Transverse colon (tissue), 4 donors: ENCODE measurements at regions not wholly inside any gene's neighbourhood (a gene's known extent, or its start where the extent isn't known, plus 50 kb on each side); places are given as distances from the start of the nearest gene placed in this dataset.

ENCODE experiments used
- POLR2A ChIP-seq: fragments of 450-650 bp; IDR thresholded peaks from one replicate; pipeline ENCODE4 v1.6.1; 2016; ENCODE audit warnings: antibody characterized with exemption, mild to moderate bottlenecking, moderate library complexity
- POLR2AphosphoS5 ChIP-seq, 3 donors: sonication (generic); formaldehyde crosslinking; IDR thresholded peaks; one replicate each; pipeline ENCODE4 v1.6.1; 2016; ENCODE audit warnings: antibody characterized with exemption in 3 of 3
- TF ChIP-seq, protein P1 (sequence below), 5 experiments: fragments of 200-600 bp in 3 of 5; fragments of 450-650 bp in 2 of 5; sonication (generic) in 3 of 5; IDR thresholded peaks; 1 replicate in 2 of 5; 2 replicates in 3 of 5; pipeline ENCODE4 v1.5.1; 2016 to 2017; ENCODE audit warnings: antibody characterized with exemption in 5 of 5, inconsistent platforms in 3 of 5, mild to moderate bottlenecking in 2 of 5, moderate library complexity in 1 of 5

- TF ChIP-seq, protein P1, sequence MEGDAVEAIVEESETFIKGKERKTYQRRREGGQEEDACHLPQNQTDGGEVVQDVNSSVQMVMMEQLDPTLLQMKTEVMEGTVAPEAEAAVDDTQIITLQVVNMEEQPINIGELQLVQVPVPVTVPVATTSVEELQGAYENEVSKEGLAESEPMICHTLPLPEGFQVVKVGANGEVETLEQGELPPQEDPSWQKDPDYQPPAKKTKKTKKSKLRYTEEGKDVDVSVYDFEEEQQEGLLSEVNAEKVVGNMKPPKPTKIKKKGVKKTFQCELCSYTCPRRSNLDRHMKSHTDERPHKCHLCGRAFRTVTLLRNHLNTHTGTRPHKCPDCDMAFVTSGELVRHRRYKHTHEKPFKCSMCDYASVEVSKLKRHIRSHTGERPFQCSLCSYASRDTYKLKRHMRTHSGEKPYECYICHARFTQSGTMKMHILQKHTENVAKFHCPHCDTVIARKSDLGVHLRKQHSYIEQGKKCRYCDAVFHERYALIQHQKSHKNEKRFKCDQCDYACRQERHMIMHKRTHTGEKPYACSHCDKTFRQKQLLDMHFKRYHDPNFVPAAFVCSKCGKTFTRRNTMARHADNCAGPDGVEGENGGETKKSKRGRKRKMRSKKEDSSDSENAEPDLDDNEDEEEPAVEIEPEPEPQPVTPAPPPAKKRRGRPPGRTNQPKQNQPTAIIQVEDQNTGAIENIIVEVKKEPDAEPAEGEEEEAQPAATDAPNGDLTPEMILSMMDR (IDR thresholded peaks at IDR 0.05), result no peak
- TF ChIP-seq POLR2AphosphoS5 (IDR thresholded peaks at IDR 0.05) (no peak), POLR2A (no peak)
Measured at GRCh38 chr1:232413674-232414073, 216.3 kb downstream of the SIPA1L2 start.
